Prostate gland (tissue), 2 donors: ENCODE measurements at regions not wholly inside any gene's neighbourhood (a gene's known extent, or its start where the extent isn't known, plus 50 kb on each side); places are given as distances from the start of the nearest gene placed in this dataset.

Experiments
- DNase-seq: peaks from one replicate; pipeline ENCODE4 v3.0.0-alpha.2; 2019; ENCODE audit warnings: low spot score
- H3K27ac ChIP-seq, 2 donors: fragments of 200-600 bp; sonication (generic); 2 replicates each; pipeline ENCODE4 v1.5.1; 2017 to 2019
- H3K27me3 ChIP-seq: fragments of 200-600 bp; sonication (generic); replicated peaks from 2 replicates; pipeline ENCODE4 v1.5.1; 2019; ENCODE audit not compliant: insufficient read depth
- H3K36me3 ChIP-seq, 2 donors: fragments of 200-600 bp; sonication (generic); 1 replicate in 1 of 2; 2 replicates in 1 of 2; pipeline versions ENCODE4 v1.5.1 to v1.8.1; 2017 to 2019
- H3K4me1 ChIP-seq: fragments of 200-600 bp; sonication (generic); replicated peaks from 2 replicates; pipeline ENCODE4 v1.5.1; 2019
- H3K4me3 ChIP-seq, 2 donors: fragments of 200-600 bp; sonication (generic); 2 replicates each; pipeline ENCODE4 v1.5.1; 2017 to 2019
- H3K9me3 ChIP-seq: fragments of 200-600 bp; sonication (generic); 2 replicates; pipeline ENCODE4 v1.5.1; 2017
- POLR2A ChIP-seq: fragments of 450-650 bp; IDR thresholded peaks from one replicate; pipeline ENCODE4 v1.6.1; 2016; ENCODE audit warnings: antibody characterized with exemption, mild to moderate bottlenecking
- POLR2AphosphoS5 ChIP-seq: sonication (generic); formaldehyde crosslinking; IDR thresholded peaks from one replicate; pipeline ENCODE4 v1.6.1; 2017; ENCODE audit warnings: antibody characterized with exemption
- WGBS: methylation state at CpG from one replicate; pipeline ENCODE4 v1.1.5; 2018; 5-methylcytosine and 5-hydroxymethylcytosine counted together
- intact Hi-C: fragments of 100-400 bp; cut with DNase I; formaldehyde crosslinking; loops from one replicate; pipeline ENCODE4 v1.14.2; 2022
- TF ChIP-seq, protein P1 (sequence below), 4 experiments: fragments of 200-600 bp in 2 of 4; fragments of 450-650 bp in 2 of 4; sonication (generic) in 2 of 4; IDR thresholded peaks; 1 replicate in 3 of 4; 2 replicates in 1 of 4; pipeline ENCODE4 v1.5.1; 2016 to 2019; ENCODE audit warnings: antibody characterized with exemption in 4 of 4, mild to moderate bottlenecking in 2 of 4, moderate library complexity in 2 of 4

DNA sequence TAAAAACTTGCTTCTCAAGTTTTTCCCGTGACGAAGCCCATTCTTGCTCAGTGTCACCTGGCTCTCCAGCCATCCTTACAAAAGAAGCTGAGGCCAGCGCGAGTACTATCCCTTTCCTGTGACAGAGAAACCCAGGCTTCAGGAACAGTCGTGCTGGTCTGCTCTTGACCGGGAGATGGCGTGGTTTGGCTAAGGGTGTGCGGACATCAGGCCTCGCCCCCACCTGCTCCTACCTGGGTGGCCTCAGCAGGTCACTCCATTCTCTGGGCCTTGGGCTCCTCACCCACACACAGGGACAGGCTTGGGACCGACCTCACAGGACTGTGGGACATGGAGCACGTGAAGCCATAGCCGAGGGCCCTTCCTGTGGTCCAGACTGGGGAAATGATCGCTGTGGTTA is 75.2 kb upstream of the CIBAR2 start:
- H3K27me3 ChIP-seq = no peaks in the 10 kb centered on the region
- H3K4me3 ChIP-seq = no peak overlapping the region
- WGBS = 75% methylated on average over 13 of the region's 13 CpGs
- TF ChIP-seq POLR2AphosphoS5 (no peak), POLR2A (no peak)
- TF ChIP-seq, protein P1, sequence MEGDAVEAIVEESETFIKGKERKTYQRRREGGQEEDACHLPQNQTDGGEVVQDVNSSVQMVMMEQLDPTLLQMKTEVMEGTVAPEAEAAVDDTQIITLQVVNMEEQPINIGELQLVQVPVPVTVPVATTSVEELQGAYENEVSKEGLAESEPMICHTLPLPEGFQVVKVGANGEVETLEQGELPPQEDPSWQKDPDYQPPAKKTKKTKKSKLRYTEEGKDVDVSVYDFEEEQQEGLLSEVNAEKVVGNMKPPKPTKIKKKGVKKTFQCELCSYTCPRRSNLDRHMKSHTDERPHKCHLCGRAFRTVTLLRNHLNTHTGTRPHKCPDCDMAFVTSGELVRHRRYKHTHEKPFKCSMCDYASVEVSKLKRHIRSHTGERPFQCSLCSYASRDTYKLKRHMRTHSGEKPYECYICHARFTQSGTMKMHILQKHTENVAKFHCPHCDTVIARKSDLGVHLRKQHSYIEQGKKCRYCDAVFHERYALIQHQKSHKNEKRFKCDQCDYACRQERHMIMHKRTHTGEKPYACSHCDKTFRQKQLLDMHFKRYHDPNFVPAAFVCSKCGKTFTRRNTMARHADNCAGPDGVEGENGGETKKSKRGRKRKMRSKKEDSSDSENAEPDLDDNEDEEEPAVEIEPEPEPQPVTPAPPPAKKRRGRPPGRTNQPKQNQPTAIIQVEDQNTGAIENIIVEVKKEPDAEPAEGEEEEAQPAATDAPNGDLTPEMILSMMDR (IDR thresholded peaks at IDR 0.05) = no peak
- H3K27ac ChIP-seq = no peak overlapping the region
- DNase-seq = no peak
- intact Hi-C loops = no loop called here
- H3K36me3 ChIP-seq = no peaks in the 10 kb centered on the region
- no peaks in the 10 kb centered on the region for H3K4me1 ChIP-seq
- H3K9me3 ChIP-seq = no peaks in the 10 kb centered on the region

DNA sequence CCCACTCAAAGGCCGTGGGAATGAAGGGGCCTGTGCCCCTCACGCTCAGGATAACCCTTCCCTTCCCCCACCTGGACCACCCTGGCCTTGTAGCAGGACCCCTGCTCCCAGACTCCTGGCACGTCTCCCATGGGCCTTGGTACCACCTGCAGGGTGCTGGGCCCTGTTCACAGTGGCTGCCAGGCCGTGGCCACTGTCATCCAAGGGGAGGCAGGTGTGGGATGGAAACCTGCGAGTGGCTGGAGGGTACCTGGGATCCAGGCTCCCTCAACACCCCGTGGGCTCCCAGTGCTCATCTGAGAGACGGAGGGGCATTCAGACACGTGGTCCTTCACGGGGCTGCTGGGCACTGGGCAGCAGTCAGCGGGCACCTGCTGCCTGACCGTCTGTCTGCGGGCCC is 75.6 kb upstream of the CIBAR2 start:
- intact Hi-C loops = no loop called here
- Histone ChIP-seq H3K4me1 (no peaks in the 10 kb centered on the region), H3K4me3 (no peak overlapping the region), H3K27me3 (no peaks in the 10 kb centered on the region), H3K36me3 (no peaks in the 10 kb centered on the region), H3K27ac (no peak overlapping the region), H3K9me3 (no peaks in the 10 kb centered on the region)
- DNase-seq = no peak
- TF ChIP-seq, protein P1 (IDR thresholded peaks at IDR 0.05) = no peak
- TF ChIP-seq POLR2A (no peak), POLR2AphosphoS5 (no peak)
- WGBS = 98% methylated on average over 12 of the region's 12 CpGs

DNA sequence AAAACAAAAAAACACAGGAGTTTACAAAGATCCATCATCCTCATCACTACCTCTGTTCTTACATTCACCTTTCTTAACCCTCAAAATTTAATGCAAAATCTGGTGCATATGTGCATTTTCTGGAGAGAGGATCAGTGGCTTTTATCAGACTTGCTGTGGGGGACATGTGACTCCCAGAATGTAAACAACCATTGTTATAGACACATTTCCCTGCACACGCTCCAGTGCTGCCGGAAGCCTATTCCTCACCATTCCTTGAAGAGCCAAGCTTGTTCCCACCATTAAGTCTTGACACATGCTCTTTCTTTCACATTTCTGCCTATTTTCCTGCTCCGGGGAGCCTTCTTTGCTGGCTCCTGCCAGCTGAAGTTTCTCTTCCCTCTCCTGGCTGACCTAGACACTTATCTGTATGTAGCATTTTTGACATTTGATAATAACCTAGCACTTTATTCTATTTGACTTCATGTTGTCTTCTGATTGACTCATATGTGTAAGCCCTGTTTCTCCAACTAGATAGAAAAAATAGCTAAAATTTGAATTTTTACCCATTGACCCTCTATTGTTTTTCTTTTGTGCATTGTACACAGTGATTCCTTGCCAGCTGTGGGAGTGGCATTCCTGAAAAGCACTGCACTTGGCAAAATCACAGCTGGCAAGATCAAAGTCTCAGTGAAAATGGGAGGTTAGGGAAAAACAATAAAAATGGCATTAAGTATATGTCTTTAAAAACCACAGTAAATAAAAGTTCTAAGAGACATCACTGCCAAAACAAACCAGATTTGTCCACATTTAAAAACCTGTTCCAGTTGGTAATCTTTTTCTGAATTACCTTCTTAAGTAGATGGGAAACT is 76.8 kb upstream of the CIBAR2 start:
- intact Hi-C loops = no loop called here
- H3K9me3 ChIP-seq = no peaks in the 10 kb centered on the region
- 44% methylated on average over 3 of the region's 3 CpGs for WGBS

DNA sequence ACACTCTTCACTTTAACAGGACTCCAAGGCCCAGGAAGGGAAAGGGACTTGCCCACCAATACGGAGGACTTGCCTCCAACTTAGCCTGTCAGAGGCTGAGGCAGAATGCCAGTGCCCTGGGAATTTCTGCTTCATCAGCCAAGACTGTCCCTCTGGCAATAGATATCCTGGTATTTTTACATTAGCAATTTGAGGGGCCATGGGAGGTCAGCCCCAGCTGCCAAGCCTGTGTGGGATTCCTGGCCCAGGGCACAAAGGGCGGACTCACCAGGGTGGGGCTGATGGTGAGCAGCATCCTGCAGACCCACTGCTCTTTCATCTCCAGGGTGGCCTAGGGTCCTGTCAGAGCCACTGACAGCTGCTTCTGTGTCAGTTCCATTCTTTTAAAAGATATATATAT is 78.3 kb upstream of the CIBAR2 start:
- TF ChIP-seq POLR2A = no peak
- TF ChIP-seq, protein P1 (IDR thresholded peaks at IDR 0.05) = no peak
- no peak for TF ChIP-seq POLR2AphosphoS5
- intact Hi-C loops = no loop called here
- no peak overlapping the region for H3K4me3 ChIP-seq
- no peak overlapping the region for H3K27ac ChIP-seq
- H3K9me3 ChIP-seq = no peaks in the 10 kb centered on the region
- 98% methylated on average over 2 of the region's 2 CpGs for WGBS
- H3K4me1 ChIP-seq = no peaks in the 10 kb centered on the region
- no peaks in the 10 kb centered on the region for H3K36me3 ChIP-seq
- no peak for DNase-seq
- H3K27me3 ChIP-seq = no peaks in the 10 kb centered on the region

More for the DNA sequence above, 76.8 kb upstream of the CIBAR2 start:
- Histone ChIP-seq H3K4me3 (no peak overlapping the region), H3K27me3 (no peaks in the 10 kb centered on the region), H3K36me3 (no peaks in the 10 kb centered on the region), H3K4me1 (no peaks in the 10 kb centered on the region), H3K27ac (no peak overlapping the region)
- DNase-seq = peak; percentile 75
- peak; percentile 91 for TF ChIP-seq POLR2AphosphoS5
- TF ChIP-seq POLR2A = no peak

DNA sequence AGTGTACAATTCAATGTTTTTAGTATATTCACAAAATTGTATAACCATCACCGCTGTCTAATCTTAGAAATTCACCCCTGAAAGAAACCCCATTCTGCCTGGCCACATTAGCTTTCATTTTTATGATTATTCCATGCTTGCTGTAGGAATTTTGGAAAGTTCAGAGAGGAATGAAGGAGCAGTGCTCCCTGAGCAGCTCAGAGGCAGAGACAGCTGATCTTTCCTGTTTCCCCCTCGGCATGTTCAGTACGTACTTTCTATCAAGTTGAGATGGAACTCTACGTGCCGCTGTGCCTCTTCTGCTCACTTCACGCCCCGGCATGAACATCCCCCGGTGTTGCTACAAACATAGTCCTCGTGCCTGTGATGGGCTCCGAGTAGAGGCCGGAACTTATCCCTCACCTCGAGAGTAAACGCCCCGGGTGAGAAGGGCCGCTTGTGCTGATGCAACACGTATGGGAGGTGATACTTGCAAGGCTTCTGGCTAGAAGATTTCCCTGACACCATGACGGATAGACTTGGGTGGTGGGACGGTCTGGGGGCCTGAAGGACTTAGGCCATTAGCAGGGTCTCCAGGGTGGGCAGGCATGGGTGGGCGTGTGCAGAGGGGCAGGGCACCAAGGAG is 79.2 kb upstream of the CIBAR2 start:
- H3K4me3 ChIP-seq = no peak overlapping the region
- no peaks in the 10 kb centered on the region for H3K27me3 ChIP-seq
- H3K36me3 ChIP-seq = no peaks in the 10 kb centered on the region
- TF ChIP-seq POLR2AphosphoS5 (no peak), POLR2A (no peak)
- TF ChIP-seq, protein P1 (IDR thresholded peaks at IDR 0.05) = no peak
- H3K4me1 ChIP-seq = no peaks in the 10 kb centered on the region
- intact Hi-C loops = no loop called here
- 91% methylated on average over 19 of the region's 19 CpGs for whole genome bisulfite sequencing
- no peak for DNase-seq
- no peak overlapping the region for H3K27ac ChIP-seq
- H3K9me3 ChIP-seq = no peaks in the 10 kb centered on the region
